ENCODE measurements at regions not wholly inside any gene's neighbourhood (a gene's known extent, or its start where the extent isn't known, plus 50 kb on each side); places are given as distances from the start of the nearest gene placed in this dataset.

- H3K36me3 ChIP-seq = no peaks in the 10 kb centered on the region
- H3K9me3 ChIP-seq = no peaks in the 10 kb centered on the region
- no peak overlapping the region for H3K4me3 ChIP-seq (ENCODE audit: low read depth in 1 of 2, low read length in 1 of 2)
- TF ChIP-seq CTCF (IDR thresholded peaks at IDR 0.05) = no peak
- H3K27me3 ChIP-seq = peaks cover 23% of the 10 kb centered on the region
- H3K4me1 ChIP-seq (ENCODE audit: control insufficient read depth in 1 of 2, insufficient read depth in 1 of 2, low read depth in 1 of 2, low read length in 1 of 2) = peaks cover 10 to 11% of the 10 kb centered on the region in 2 experiments
- H3K27ac ChIP-seq = no peak overlapping the region
Measured at GRCh38 chr5:159405611-159406031, 75.3 kb upstream of the IL12B start.

- TF ChIP-seq CTCF (IDR thresholded peaks at IDR 0.05) = no peak
- H3K9me3 ChIP-seq = no peaks in the 10 kb centered on the region
- H3K36me3 ChIP-seq = no peaks in the 10 kb centered on the region
- H3K4me3 ChIP-seq (ENCODE audit: low read depth in 1 of 2, low read length in 1 of 2) = no peak overlapping the region
- peaks cover 10 to 11% of the 10 kb centered on the region in 2 experiments for H3K4me1 ChIP-seq (ENCODE audit: control insufficient read depth in 1 of 2, insufficient read depth in 1 of 2, low read depth in 1 of 2, low read length in 1 of 2)
- no peak overlapping the region for H3K27ac ChIP-seq
- H3K27me3 ChIP-seq = peaks cover 29% of the 10 kb centered on the region
Measured at GRCh38 chr5:159406571-159406970, 76.3 kb upstream of the IL12B start.

- peaks cover 16% of the 10 kb centered on the region for H3K27me3 ChIP-seq
- H3K4me3 ChIP-seq (ENCODE audit: low read depth in 1 of 2, low read length in 1 of 2) = no peak overlapping the region
- H3K9me3 ChIP-seq = no peaks in the 10 kb centered on the region
- no peak for TF ChIP-seq CTCF (IDR thresholded peaks at IDR 0.05)
- H3K27ac ChIP-seq = no peak overlapping the region
- H3K4me1 ChIP-seq (ENCODE audit: control insufficient read depth in 1 of 2, insufficient read depth in 1 of 2, low read depth in 1 of 2, low read length in 1 of 2) = peaks cover 19% of the 10 kb centered on the region in 2 experiments
- H3K36me3 ChIP-seq = no peaks in the 10 kb centered on the region
Measured at GRCh38 chr5:159409801-159410200, 79.5 kb upstream of the IL12B start.

GRCh38 chr5:159410480-159410879 is 80.2 kb upstream of the IL12B start:
- Histone ChIP-seq H3K9me3 (no peaks in the 10 kb centered on the region), H3K4me3 (ENCODE audit: low read depth in 1 of 2, low read length in 1 of 2) (no peak overlapping the region), H3K36me3 (no peaks in the 10 kb centered on the region), H3K4me1 (ENCODE audit: control insufficient read depth in 1 of 2, insufficient read depth in 1 of 2, low read depth in 1 of 2, low read length in 1 of 2) (peaks cover 14% of the 10 kb centered on the region in 2 experiments), H3K27ac (no peak overlapping the region), H3K27me3 (peaks cover 15% of the 10 kb centered on the region)
- TF ChIP-seq CTCF (IDR thresholded peaks at IDR 0.05) = no peak

- no peak for TF ChIP-seq CTCF (IDR thresholded peaks at IDR 0.05)
- no peak overlapping the region for H3K27ac ChIP-seq
- peaks cover 15% of the 10 kb centered on the region for H3K27me3 ChIP-seq
Measured at GRCh38 chr5:159411115-159411514, 80.8 kb upstream of the IL12B start.

More at GRCh38 chr5:159411115-159411514, 80.8 kb upstream of the IL12B start:
- Histone ChIP-seq H3K9me3 (no peaks in the 10 kb centered on the region), H3K36me3 (no peaks in the 10 kb centered on the region), H3K4me1 (ENCODE audit: control insufficient read depth in 1 of 2, insufficient read depth in 1 of 2, low read depth in 1 of 2, low read length in 1 of 2) (peaks cover 8 to 9% of the 10 kb centered on the region in 2 experiments), H3K4me3 (ENCODE audit: low read depth in 1 of 2, low read length in 1 of 2) (no peak overlapping the region)
